ENCODE measurements at regions not wholly inside any gene's neighbourhood (a gene's known extent, or its start where the extent isn't known, plus 50 kb on each side); places are given as distances from the start of the nearest gene placed in this dataset.

DNA sequence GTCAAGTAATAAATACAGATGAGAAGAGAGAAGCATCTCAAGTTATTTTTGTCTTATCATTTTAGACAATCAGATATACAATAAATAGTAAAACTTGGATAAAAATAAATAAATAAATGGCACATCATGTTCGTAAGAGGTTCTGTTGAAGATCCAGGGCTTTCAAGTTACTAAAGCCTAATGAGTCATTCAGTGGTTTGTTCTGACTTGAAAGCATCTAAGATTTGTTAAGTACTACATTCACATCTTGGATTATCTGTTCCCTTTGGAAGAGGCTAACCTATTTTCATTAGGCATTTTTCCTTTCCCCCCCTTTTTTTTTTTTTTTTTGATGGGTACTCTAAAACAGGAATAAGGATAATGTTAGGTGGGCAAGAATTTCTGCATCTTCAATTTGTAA, 429.3 kb downstream of the PCDH20 start:
- Histone ChIP-seq H3K27me3 (no peaks in the 10 kb centered on the region), H3K4me1 (no peaks in the 10 kb centered on the region)
- no peak for TF ChIP-seq POLR2A (IDR thresholded peaks at IDR 0.05)
- TF ChIP-seq, protein P1, sequence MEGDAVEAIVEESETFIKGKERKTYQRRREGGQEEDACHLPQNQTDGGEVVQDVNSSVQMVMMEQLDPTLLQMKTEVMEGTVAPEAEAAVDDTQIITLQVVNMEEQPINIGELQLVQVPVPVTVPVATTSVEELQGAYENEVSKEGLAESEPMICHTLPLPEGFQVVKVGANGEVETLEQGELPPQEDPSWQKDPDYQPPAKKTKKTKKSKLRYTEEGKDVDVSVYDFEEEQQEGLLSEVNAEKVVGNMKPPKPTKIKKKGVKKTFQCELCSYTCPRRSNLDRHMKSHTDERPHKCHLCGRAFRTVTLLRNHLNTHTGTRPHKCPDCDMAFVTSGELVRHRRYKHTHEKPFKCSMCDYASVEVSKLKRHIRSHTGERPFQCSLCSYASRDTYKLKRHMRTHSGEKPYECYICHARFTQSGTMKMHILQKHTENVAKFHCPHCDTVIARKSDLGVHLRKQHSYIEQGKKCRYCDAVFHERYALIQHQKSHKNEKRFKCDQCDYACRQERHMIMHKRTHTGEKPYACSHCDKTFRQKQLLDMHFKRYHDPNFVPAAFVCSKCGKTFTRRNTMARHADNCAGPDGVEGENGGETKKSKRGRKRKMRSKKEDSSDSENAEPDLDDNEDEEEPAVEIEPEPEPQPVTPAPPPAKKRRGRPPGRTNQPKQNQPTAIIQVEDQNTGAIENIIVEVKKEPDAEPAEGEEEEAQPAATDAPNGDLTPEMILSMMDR (IDR thresholded peaks at IDR 0.05), result no peak

DNA sequence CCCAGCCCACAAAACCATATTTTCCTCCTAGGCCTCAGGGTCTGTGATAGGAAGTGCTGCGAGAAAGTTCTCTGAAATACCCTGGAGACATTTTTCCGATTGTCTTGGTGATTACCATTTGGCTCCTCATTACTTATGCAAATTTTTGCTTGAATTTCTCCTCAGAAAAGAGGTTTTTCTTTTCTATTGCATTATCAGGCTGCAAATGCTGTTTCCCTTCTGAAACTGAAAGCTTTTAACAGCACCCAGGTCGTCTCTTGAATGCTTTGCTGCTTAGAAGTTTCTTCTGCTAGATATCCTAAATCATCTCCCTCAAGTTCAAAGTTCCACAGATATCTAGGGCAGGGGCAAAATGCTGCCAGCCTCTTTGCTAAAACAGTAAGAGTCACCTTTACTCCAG, 434.2 kb downstream of the PCDH20 start:
- H3K27ac ChIP-seq, result no peak overlapping the region

More for the DNA sequence above, 429.3 kb downstream of the PCDH20 start:
- Histone ChIP-seq H3K36me3 (no peaks in the 10 kb centered on the region), H3K9me3 (no peaks in the 10 kb centered on the region), H3K4me3 (no peak overlapping the region), H3K27ac (no peak overlapping the region)
- DNase-seq, result no peak

DNA sequence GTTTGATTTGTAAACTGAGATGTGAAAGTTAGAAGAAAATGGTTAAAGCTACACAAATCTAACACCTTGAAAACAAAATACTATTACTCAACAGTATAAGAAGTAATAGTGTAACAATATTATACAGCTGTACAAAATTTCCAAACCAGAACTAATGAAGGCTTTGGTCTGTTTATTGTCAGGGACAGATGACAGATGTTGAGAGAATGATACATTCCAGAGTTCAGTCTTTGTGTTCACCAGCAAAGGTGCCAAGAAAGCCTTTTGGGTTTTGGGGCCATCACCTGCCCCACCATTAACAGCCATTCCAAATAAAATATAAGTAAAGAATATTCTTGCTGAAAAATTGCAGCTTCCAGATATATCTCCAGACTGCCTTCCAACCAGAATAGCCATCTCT, 439.3 kb downstream of the PCDH20 start:
- DNase-seq, result no peak
- H3K4me1 ChIP-seq, result no peaks in the 10 kb centered on the region
- H3K9me3 ChIP-seq, result no peaks in the 10 kb centered on the region
- no peaks in the 10 kb centered on the region for H3K27me3 ChIP-seq
- H3K4me3 ChIP-seq, result no peak overlapping the region
- TF ChIP-seq, protein P1 (IDR thresholded peaks at IDR 0.05), result no peak
- H3K27ac ChIP-seq, result no peak overlapping the region
- H3K36me3 ChIP-seq, result no peaks in the 10 kb centered on the region

More for the DNA sequence above, 434.2 kb downstream of the PCDH20 start:
- H3K27me3 ChIP-seq, result no peaks in the 10 kb centered on the region
- H3K36me3 ChIP-seq, result no peaks in the 10 kb centered on the region
- H3K4me1 ChIP-seq, result no peaks in the 10 kb centered on the region
- H3K4me3 ChIP-seq, result no peak overlapping the region
- no peaks in the 10 kb centered on the region for H3K9me3 ChIP-seq
- DNase-seq, result no peak
- no peak for TF ChIP-seq POLR2A (IDR thresholded peaks at IDR 0.05)

DNA sequence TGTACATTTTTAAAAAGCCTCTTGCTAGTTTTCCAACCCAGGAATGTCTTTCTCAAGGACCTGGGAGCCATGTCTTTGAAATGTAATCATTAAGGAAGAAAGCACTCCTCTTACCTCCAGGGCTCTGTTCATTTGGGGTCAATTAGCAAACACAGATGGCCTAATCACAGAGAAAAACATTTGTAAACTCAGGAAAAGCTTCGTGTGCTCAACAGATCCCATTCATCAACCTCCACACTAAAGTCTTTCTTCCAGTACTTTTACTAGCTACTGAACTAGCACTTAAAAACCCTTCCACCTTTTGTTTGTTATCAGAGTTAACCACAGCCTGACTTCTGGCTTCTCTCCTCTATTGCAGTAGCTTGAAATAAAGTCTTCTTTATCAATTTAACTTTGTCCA, 441.4 kb downstream of the PCDH20 start:
- no peaks in the 10 kb centered on the region for H3K36me3 ChIP-seq
- no peak overlapping the region for H3K27ac ChIP-seq
- H3K4me3 ChIP-seq, result no peak overlapping the region
- H3K9me3 ChIP-seq, result no peaks in the 10 kb centered on the region
- no peaks in the 10 kb centered on the region for H3K4me1 ChIP-seq
- no peaks in the 10 kb centered on the region for H3K27me3 ChIP-seq
- TF ChIP-seq POLR2A (IDR thresholded peaks at IDR 0.05), result no peak
- TF ChIP-seq, protein P1 (IDR thresholded peaks at IDR 0.05), result no peak
- DNase-seq, result no peak

DNA sequence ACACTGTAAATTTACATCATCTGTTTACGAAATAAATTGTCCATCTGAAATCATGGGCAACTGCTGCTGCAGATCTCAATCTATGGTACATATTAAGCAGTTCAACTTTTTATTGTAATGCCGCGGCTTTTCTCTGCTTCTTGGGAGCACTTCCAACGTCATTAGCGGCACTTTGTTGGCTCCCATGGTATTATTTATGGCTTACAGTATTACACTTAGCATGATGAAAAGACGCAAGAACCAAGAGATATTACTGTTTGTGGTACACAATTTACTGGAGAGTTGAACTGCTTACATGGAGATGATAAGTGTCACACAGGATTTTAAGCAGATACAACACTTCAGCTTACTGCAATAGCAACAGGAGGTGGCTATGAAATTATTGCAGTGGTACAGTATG, 442.1 kb downstream of the PCDH20 start:
- TF ChIP-seq, protein P1 (IDR thresholded peaks at IDR 0.05), result no peak
- TF ChIP-seq POLR2A (IDR thresholded peaks at IDR 0.05), result no peak
- Histone ChIP-seq H3K27me3 (no peaks in the 10 kb centered on the region), H3K4me3 (no peak overlapping the region), H3K36me3 (no peaks in the 10 kb centered on the region), H3K27ac (no peak overlapping the region), H3K9me3 (no peaks in the 10 kb centered on the region), H3K4me1 (no peaks in the 10 kb centered on the region)
- no peak for DNase-seq

DNA sequence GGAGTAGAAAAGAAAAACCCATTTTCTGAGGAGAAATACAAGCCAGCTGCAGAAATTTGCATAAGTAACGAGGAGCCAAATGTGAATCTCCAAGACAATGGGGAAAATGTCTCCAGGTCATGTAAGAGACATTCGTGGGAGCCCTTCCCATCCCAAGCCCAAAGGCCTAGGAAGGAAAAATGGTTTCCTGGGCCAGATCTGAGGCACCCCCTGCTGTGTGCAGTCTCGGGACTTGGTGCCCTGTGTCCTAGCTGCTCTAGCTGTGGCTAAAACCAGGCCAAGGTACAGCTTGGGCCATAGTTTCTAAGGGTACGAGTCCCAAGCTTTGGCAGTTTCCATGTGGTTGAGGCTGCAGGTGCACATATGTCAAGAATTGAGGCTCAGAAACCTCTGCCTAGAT, 444.9 kb downstream of the PCDH20 start:
- Histone ChIP-seq H3K4me3 (no peak overlapping the region), H3K36me3 (no peaks in the 10 kb centered on the region), H3K9me3 (no peaks in the 10 kb centered on the region), H3K4me1 (no peaks in the 10 kb centered on the region), H3K27me3 (no peaks in the 10 kb centered on the region), H3K27ac (no peak overlapping the region)
- TF ChIP-seq, protein P1 (IDR thresholded peaks at IDR 0.05), result no peak
- TF ChIP-seq POLR2A (IDR thresholded peaks at IDR 0.05), result no peak
- DNase-seq, result no peak

Measured in Peyer's patch (tissue), 4 donors.